ENCODE measurements at regions not wholly inside any gene's neighbourhood (a gene's known extent, or its start where the extent isn't known, plus 50 kb on each side); places are given as distances from the start of the nearest gene placed in this dataset.

DNA sequence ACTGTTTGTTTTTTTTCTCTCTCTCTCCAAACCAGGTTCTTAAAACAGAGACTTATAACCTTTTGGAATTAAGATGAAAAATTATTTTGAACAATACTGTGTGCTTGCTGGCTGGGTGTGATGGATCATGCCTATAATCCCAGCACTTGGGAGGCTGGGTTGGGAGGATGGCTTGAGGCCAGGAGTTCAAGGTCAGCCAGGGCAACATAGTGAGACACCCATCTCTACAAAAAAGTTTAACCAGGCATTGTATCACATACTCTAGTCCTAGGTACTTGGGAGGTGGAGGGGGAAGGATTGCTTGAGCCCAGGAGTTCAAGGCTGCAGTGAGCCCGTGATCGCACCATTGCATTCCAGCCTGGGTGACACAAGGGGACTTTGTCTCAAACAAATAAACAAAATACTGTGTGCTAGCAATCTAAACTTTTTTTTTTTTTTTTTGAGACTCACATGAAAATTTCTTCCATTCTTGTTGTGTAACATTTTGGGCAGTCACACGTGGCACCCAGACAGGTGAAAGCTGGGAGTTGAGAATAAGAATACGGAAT lies 379.6 kb downstream of the ETNK1 start:
- TF ChIP-seq, protein P1, sequence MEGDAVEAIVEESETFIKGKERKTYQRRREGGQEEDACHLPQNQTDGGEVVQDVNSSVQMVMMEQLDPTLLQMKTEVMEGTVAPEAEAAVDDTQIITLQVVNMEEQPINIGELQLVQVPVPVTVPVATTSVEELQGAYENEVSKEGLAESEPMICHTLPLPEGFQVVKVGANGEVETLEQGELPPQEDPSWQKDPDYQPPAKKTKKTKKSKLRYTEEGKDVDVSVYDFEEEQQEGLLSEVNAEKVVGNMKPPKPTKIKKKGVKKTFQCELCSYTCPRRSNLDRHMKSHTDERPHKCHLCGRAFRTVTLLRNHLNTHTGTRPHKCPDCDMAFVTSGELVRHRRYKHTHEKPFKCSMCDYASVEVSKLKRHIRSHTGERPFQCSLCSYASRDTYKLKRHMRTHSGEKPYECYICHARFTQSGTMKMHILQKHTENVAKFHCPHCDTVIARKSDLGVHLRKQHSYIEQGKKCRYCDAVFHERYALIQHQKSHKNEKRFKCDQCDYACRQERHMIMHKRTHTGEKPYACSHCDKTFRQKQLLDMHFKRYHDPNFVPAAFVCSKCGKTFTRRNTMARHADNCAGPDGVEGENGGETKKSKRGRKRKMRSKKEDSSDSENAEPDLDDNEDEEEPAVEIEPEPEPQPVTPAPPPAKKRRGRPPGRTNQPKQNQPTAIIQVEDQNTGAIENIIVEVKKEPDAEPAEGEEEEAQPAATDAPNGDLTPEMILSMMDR (IDR thresholded peaks at IDR 0.05): no peak
- TF ChIP-seq POLR2A (IDR thresholded peaks at IDR 0.05): no peak
